Left kidney (tissue), 1 donor: ENCODE measurements at regions not wholly inside any gene's neighbourhood (a gene's known extent, or its start where the extent isn't known, plus 50 kb on each side); places are given as distances from the start of the nearest gene placed in this dataset.
"Not testable (repeated sequence)": the region's sequence is repeated elsewhere in the genome, so short reads cannot be mapped to it uniquely, and the experiment has no call there.

ENCODE experiments used
- DNase-seq: peaks from one replicate; pipeline ENCODE4 v3.0.0-alpha.2; 2013

GRCh38 chr12:116327992-116328391, 50.5 kb upstream of the MED13L start:
- DNase-seq = not testable (repeated sequence)

- DNase-seq = no peak
Measured at GRCh38 chr12:116331876-116332275, 54.4 kb upstream of the MED13L start.

- DNase-seq = no peak
Measured at GRCh38 chr12:116332705-116333380, 55.4 kb upstream of the MED13L start.

GRCh38 chr12:116333402-116333801, 55.9 kb upstream of the MED13L start:
- no peak for DNase-seq

- DNase-seq = no peak
Measured at GRCh38 chr12:116336542-116337065, 59.1 kb upstream of the MED13L start.

GRCh38 chr12:116337312-116337711, 59.8 kb upstream of the MED13L start:
- DNase-seq = no peak

GRCh38 chr12:116338064-116338846, 60.8 kb upstream of the MED13L start:
- no peak for DNase-seq

- no peak for DNase-seq
Measured at GRCh38 chr12:116339062-116339461, 61.6 kb upstream of the MED13L start.

GRCh38 chr12:116339800-116340371, 62.4 kb upstream of the MED13L start:
- DNase-seq = no peak

GRCh38 chr12:116343331-116343884, 65.9 kb upstream of the MED13L start:
- DNase-seq = no peak

GRCh38 chr12:116346222-116346621, 68.7 kb upstream of the MED13L start:
- no peak for DNase-seq

- DNase-seq = no peak
Measured at GRCh38 chr12:116346741-116347140, 69.2 kb upstream of the MED13L start.

GRCh38 chr12:116347265-116347664, 69.8 kb upstream of the MED13L start:
- DNase-seq = no peak

GRCh38 chr12:116352315-116352835, 74.9 kb upstream of the MED13L start:
- no peak for DNase-seq

- DNase-seq = no peak
Measured at GRCh38 chr12:116353958-116354357, 76.5 kb upstream of the MED13L start.

- no peak for DNase-seq
Measured at GRCh38 chr12:116354534-116354933, 77.0 kb upstream of the MED13L start.

GRCh38 chr12:116354950-116355783, 77.7 kb upstream of the MED13L start:
- no peak for DNase-seq

- DNase-seq = no peak
Measured at GRCh38 chr12:116358536-116358892, 81.0 kb upstream of the MED13L start.

- peak; percentile 95 for DNase-seq
Measured at GRCh38 chr12:116358893-116359761, 81.6 kb upstream of the MED13L start.

GRCh38 chr12:116360579-116361413, 83.3 kb upstream of the MED13L start:
- no peak for DNase-seq
